ENCODE measurements at regions not wholly inside any gene's neighbourhood (a gene's known extent, or its start where the extent isn't known, plus 50 kb on each side); places are given as distances from the start of the nearest gene placed in this dataset.

GRCh38 chr17:69703751-69704150 is 289.3 kb downstream of the MAP2K6 start:
- TF ChIP-seq, protein P1, sequence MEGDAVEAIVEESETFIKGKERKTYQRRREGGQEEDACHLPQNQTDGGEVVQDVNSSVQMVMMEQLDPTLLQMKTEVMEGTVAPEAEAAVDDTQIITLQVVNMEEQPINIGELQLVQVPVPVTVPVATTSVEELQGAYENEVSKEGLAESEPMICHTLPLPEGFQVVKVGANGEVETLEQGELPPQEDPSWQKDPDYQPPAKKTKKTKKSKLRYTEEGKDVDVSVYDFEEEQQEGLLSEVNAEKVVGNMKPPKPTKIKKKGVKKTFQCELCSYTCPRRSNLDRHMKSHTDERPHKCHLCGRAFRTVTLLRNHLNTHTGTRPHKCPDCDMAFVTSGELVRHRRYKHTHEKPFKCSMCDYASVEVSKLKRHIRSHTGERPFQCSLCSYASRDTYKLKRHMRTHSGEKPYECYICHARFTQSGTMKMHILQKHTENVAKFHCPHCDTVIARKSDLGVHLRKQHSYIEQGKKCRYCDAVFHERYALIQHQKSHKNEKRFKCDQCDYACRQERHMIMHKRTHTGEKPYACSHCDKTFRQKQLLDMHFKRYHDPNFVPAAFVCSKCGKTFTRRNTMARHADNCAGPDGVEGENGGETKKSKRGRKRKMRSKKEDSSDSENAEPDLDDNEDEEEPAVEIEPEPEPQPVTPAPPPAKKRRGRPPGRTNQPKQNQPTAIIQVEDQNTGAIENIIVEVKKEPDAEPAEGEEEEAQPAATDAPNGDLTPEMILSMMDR (IDR thresholded peaks at IDR 0.05), result no peak
- TF ChIP-seq EP300 (IDR thresholded peaks at IDR 0.05), result no peak

Data from ovary (tissue), 3 donors.